ENCODE measurements at regions not wholly inside any gene's neighbourhood (a gene's known extent, or its start where the extent isn't known, plus 50 kb on each side); places are given as distances from the start of the nearest gene placed in this dataset.

- no peak overlapping the region for H3K56ac ChIP-seq (replicated peaks; ENCODE audit: insufficient read length, low read depth, low read length)
- H2AFZ ChIP-seq (ENCODE audit: low read length) = peak overlapping the region; percentile 90
- H3K27me3 ChIP-seq (replicated peaks in 1 of 4; ENCODE audit: control insufficient read depth in 3 of 4, extremely low read depth in 1 of 4, insufficient read depth in 3 of 4, low read length in 3 of 4) = no peaks in the 10 kb centered on the region
- DNase-seq (ENCODE audit: low read depth in 1 of 2, low spot score in 2 of 2) (no peak), FAIRE-seq (no peak)
- H3K79me1 ChIP-seq (ENCODE audit: low read depth, low read length) = no peaks in the 10 kb centered on the region
- H4K8ac ChIP-seq (ENCODE audit: extremely low read depth, insufficient read depth, low read length) = no peak overlapping the region
- no peak overlapping the region for H4K91ac ChIP-seq (replicated peaks; ENCODE audit: insufficient read length, low read length)
- no peaks in the 10 kb centered on the region for H3K79me2 ChIP-seq (ENCODE audit: control insufficient read depth in 1 of 2, insufficient read depth in 2 of 2, low read length in 2 of 2)
- no peaks in the 10 kb centered on the region for H3K36me3 ChIP-seq (ENCODE audit: control insufficient read depth in 2 of 4, insufficient read depth in 4 of 4, low read length in 3 of 4)
- TF ChIP-seq BACH1 (IDR thresholded peaks at IDR 0.05; ENCODE audit: low read length) = no peak
- no peak for TF ChIP-seq HDAC2 (IDR thresholded peaks at IDR 0.05; ENCODE audit: borderline replicate concordance in 1 of 2, low read depth in 2 of 2, low read length in 2 of 2)
- TF ChIP-seq ATF2 (IDR thresholded peaks at IDR 0.05; ENCODE audit: low read length) = no peak
- TF ChIP-seq RNF2 (IDR thresholded peaks at IDR 0.05; ENCODE audit: borderline replicate concordance, low read depth, low read length, missing control alignments, poor library complexity, severe bottlenecking) = no peak
- TF ChIP-seq SUZ12 (IDR thresholded peaks at IDR 0.05; ENCODE audit: low read length) = no peak
- no peak for TF ChIP-seq KDM1A (IDR thresholded peaks at IDR 0.05; ENCODE audit: borderline replicate concordance, low read length)
- TF ChIP-seq, protein P1, sequence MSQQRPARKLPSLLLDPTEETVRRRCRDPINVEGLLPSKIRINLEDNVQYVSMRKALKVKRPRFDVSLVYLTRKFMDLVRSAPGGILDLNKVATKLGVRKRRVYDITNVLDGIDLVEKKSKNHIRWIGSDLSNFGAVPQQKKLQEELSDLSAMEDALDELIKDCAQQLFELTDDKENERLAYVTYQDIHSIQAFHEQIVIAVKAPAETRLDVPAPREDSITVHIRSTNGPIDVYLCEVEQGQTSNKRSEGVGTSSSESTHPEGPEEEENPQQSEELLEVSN (IDR thresholded peaks at IDR 0.05) = no peak
- no peak for TF ChIP-seq SIX5 (IDR thresholded peaks at IDR 0.05; ENCODE audit: low read depth, low read length)
- TF ChIP-seq CHD2 (IDR thresholded peaks at IDR 0.05; ENCODE audit: low read length) = no peak
- TF ChIP-seq GTF2F1 (IDR thresholded peaks at IDR 0.05; ENCODE audit: borderline replicate concordance, low read depth, low read length) = no peak
- TF ChIP-seq NRF1 (IDR thresholded peaks at IDR 0.05; ENCODE audit: low read depth, low read length) = no peak
- H2AK5ac ChIP-seq (ENCODE audit: low read depth, low read length) = no peak overlapping the region
- H2BK15ac ChIP-seq (ENCODE audit: low read length) = peak overlapping the region; percentile 23; the same call in 1 of the 2 replicates
- no peak overlapping the region for H2BK5ac ChIP-seq (ENCODE audit: low read depth, low read length)
- H3K4me1 ChIP-seq (replicated peaks in 1 of 4; ENCODE audit: control insufficient read depth in 3 of 4, insufficient read depth in 4 of 4, low read length in 3 of 4) = no peaks in the 10 kb centered on the region; a peak in 1 of 7 replicates
- POLR2A ChIA-PET (ENCODE audit: partially characterized antibody) = no interaction called here
- H3K18ac ChIP-seq (ENCODE audit: extremely low read depth, low read length) = no peak overlapping the region
- no peak overlapping the region for H3K9ac ChIP-seq (replicated peaks in 1 of 4; ENCODE audit: extremely low read depth in 1 of 4, low read depth in 3 of 4, low read length in 3 of 4)
- H3K27ac ChIP-seq (ENCODE audit: low read depth, low read length) = no peak overlapping the region
- no peak overlapping the region for H3K14ac ChIP-seq (ENCODE audit: insufficient read length)
- CTCF ChIA-PET (ENCODE audit: partially characterized antibody) = interaction anchor here (1.1 to 5.3 kb wide), 3 partner anchors 13 to 243 kb away, joined by 3 to 20 read pairs (median 4); no protein-coding TSS in a partner anchor
- no peak overlapping the region for H2BK20ac ChIP-seq (ENCODE audit: low read length)
- H2BK120ac ChIP-seq (replicated peaks; ENCODE audit: low read depth, low read length) = no peak overlapping the region
- no peak overlapping the region for H3K4ac ChIP-seq (replicated peaks; ENCODE audit: insufficient read length, low read depth, low read length)
- H3K4me2 ChIP-seq (ENCODE audit: insufficient read depth in 1 of 2, low read depth in 2 of 2, low read length in 2 of 2) = no peak overlapping the region
- no peak overlapping the region for H3K4me3 ChIP-seq (ENCODE audit: extremely low read depth in 1 of 4, insufficient read depth in 2 of 4, low read depth in 3 of 4, low read length in 4 of 4)
- no peaks in the 10 kb centered on the region for H3K9me3 ChIP-seq (ENCODE audit: insufficient read depth in 2 of 2, low read depth in 1 of 2, low read length in 1 of 2)
- no peaks in the 10 kb centered on the region for H4K20me1 ChIP-seq (replicated peaks in 1 of 2; ENCODE audit: control insufficient read depth in 1 of 2, insufficient read depth in 2 of 2, low read length in 2 of 2)
- no peaks in the 10 kb centered on the region for H3K23me2 ChIP-seq (ENCODE audit: low read depth, low read length)
- H2BK12ac ChIP-seq (ENCODE audit: low read depth, low read length) = no peak overlapping the region
- WGBS, 2 experiments (ENCODE audit: extremely low coverage in 1 of 2, insufficient coverage in 1 of 2, insufficient read length in 1 of 2, insufficient replicate concordance in 2 of 2, low coverage in 1 of 2, low lambda C conversion rate in 2 of 2, missing lambda C conversion rate in 1 of 2) = 86% methylated on average over 2 of the region's 2 CpGs; no CpG with 5 or more reads in 1 of the 2 experiments
- H3K23ac ChIP-seq (ENCODE audit: insufficient read length) = no peak overlapping the region
- H4K5ac ChIP-seq (ENCODE audit: insufficient read length, low read depth, low read length) = no peak overlapping the region
These were observed 155.6 kb upstream of the TSC22D2 start for GRCh38 chr3:150252462-150252861.
